Parathyroid adenoma (tissue), 2 donors: ENCODE measurements at regions not wholly inside any gene's neighbourhood (a gene's known extent, or its start where the extent isn't known, plus 50 kb on each side); places are given as distances from the start of the nearest gene placed in this dataset.

Source experiments
- H2AFZ ChIP-seq: fragments of 300-600 bp; sonication (generic); one replicate; pipeline ENCODE4 v1.7.0; 2017; ENCODE audit warnings: antibody characterized with exemption, mild to moderate bottlenecking
- H3K27ac ChIP-seq: fragments of 300-600 bp; sonication (generic); one replicate; pipeline ENCODE4 v1.7.0; 2017
- H3K27me3 ChIP-seq: fragments of 300-600 bp; sonication (generic); one replicate; pipeline ENCODE4 v1.7.0; 2017; ENCODE audit warnings: low read length; ENCODE audit not compliant: control insufficient read depth, insufficient read depth
- H3K36me3 ChIP-seq: fragments of 300-600 bp; sonication (generic); one replicate; pipeline ENCODE4 v1.7.0; 2017; ENCODE audit warnings: low read length; ENCODE audit not compliant: control insufficient read depth, insufficient read depth
- H3K4me1 ChIP-seq: fragments of 300-600 bp; sonication (generic); one replicate; pipeline ENCODE4 v1.7.0; 2017; ENCODE audit warnings: control low read depth
- H3K4me2 ChIP-seq: fragments of 300-600 bp; sonication (generic); one replicate; pipeline ENCODE4 v1.7.0; 2017; ENCODE audit warnings: low read length
- H3K4me3 ChIP-seq: fragments of 300-600 bp; sonication (generic); one replicate; pipeline ENCODE4 v1.7.0; 2017; ENCODE audit warnings: low read depth, low read length
- H3K79me2 ChIP-seq: fragments of 300-600 bp; sonication (generic); one replicate; pipeline ENCODE4 v1.7.0; 2017; ENCODE audit warnings: control low read depth
- H3K9ac ChIP-seq: fragments of 300-600 bp; sonication (generic); one replicate; pipeline ENCODE4 v1.7.0; 2017; ENCODE audit warnings: mild to moderate bottlenecking
- H3K9me3 ChIP-seq: fragments of 300-600 bp; sonication (generic); one replicate; pipeline ENCODE4 v1.7.0; 2017; ENCODE audit warnings: low read length; ENCODE audit not compliant: control insufficient read depth
- CTCF ChIP-seq: fragments of 300-600 bp; sonication (generic); IDR thresholded peaks from one replicate; pipeline ENCODE4 v1.7.0; 2017; ENCODE audit warnings: antibody characterized with exemption, mild to moderate bottlenecking
- donor health status: primary hyperparathyroidism.

- H3K27me3 ChIP-seq, result no peaks in the 10 kb centered on the region
- H3K9me3 ChIP-seq, result no peaks in the 10 kb centered on the region
Measured at GRCh38 chr18:22348521-22349316, 69.0 kb downstream of the CTAGE1 start.

GRCh38 chr18:22347606-22348511 lies 69.9 kb downstream of the CTAGE1 start:
- no peak overlapping the region for H3K9ac ChIP-seq
- no peak for TF ChIP-seq CTCF
- H3K27me3 ChIP-seq, result no peaks in the 10 kb centered on the region
- no peaks in the 10 kb centered on the region for H3K36me3 ChIP-seq
- peak overlapping the region; percentile 46 for H2AFZ ChIP-seq
- peaks cover 3% of the 10 kb centered on the region for H3K4me1 ChIP-seq
- no peak overlapping the region for H3K4me2 ChIP-seq
- H3K4me3 ChIP-seq, result no peak overlapping the region
- no peaks in the 10 kb centered on the region for H3K79me2 ChIP-seq
- peak overlapping the region; percentile 36 for H3K27ac ChIP-seq
- no peaks in the 10 kb centered on the region for H3K9me3 ChIP-seq

More at GRCh38 chr18:22348521-22349316, 69.0 kb downstream of the CTAGE1 start:
- H3K27ac ChIP-seq, result no peak overlapping the region
- no peaks in the 10 kb centered on the region for H3K79me2 ChIP-seq
- no peak for TF ChIP-seq CTCF
- no peaks in the 10 kb centered on the region for H3K36me3 ChIP-seq
- peak overlapping the region; percentile 18 for H3K4me3 ChIP-seq
- peak overlapping the region; percentile 57 for H3K4me2 ChIP-seq
- H2AFZ ChIP-seq, result peak overlapping the region; percentile 38
- no peak overlapping the region for H3K9ac ChIP-seq
- peaks cover 3% of the 10 kb centered on the region for H3K4me1 ChIP-seq

GRCh38 chr18:22346953-22347605 lies 70.6 kb downstream of the CTAGE1 start:
- H3K79me2 ChIP-seq, result no peaks in the 10 kb centered on the region
- H3K4me3 ChIP-seq, result no peak overlapping the region
- no peak overlapping the region for H3K9ac ChIP-seq
- no peaks in the 10 kb centered on the region for H3K9me3 ChIP-seq
- peaks cover 3% of the 10 kb centered on the region for H3K4me1 ChIP-seq
- H3K27me3 ChIP-seq, result no peaks in the 10 kb centered on the region
- H3K4me2 ChIP-seq, result no peak overlapping the region
- TF ChIP-seq CTCF, result no peak
- peak overlapping the region; percentile 38 for H2AFZ ChIP-seq
- H3K27ac ChIP-seq, result no peak overlapping the region
- no peaks in the 10 kb centered on the region for H3K36me3 ChIP-seq

- H3K4me3 ChIP-seq, result no peak overlapping the region
Measured at GRCh38 chr18:22346401-22346952, 71.2 kb downstream of the CTAGE1 start.

More at GRCh38 chr18:22346401-22346952, 71.2 kb downstream of the CTAGE1 start:
- Histone ChIP-seq H3K79me2 (no peaks in the 10 kb centered on the region), H3K9ac (no peak overlapping the region), H3K27me3 (no peaks in the 10 kb centered on the region), H3K36me3 (no peaks in the 10 kb centered on the region), H3K27ac (peak overlapping the region; percentile 39), H3K4me1 (peaks cover 3% of the 10 kb centered on the region), H3K4me2 (no peak overlapping the region), H2AFZ (no peak overlapping the region), H3K9me3 (no peaks in the 10 kb centered on the region)
- TF ChIP-seq CTCF, result no peak
